ENCODE measurements at regions not wholly inside any gene's neighbourhood (a gene's known extent, or its start where the extent isn't known, plus 50 kb on each side); places are given as distances from the start of the nearest gene placed in this dataset.

DNA sequence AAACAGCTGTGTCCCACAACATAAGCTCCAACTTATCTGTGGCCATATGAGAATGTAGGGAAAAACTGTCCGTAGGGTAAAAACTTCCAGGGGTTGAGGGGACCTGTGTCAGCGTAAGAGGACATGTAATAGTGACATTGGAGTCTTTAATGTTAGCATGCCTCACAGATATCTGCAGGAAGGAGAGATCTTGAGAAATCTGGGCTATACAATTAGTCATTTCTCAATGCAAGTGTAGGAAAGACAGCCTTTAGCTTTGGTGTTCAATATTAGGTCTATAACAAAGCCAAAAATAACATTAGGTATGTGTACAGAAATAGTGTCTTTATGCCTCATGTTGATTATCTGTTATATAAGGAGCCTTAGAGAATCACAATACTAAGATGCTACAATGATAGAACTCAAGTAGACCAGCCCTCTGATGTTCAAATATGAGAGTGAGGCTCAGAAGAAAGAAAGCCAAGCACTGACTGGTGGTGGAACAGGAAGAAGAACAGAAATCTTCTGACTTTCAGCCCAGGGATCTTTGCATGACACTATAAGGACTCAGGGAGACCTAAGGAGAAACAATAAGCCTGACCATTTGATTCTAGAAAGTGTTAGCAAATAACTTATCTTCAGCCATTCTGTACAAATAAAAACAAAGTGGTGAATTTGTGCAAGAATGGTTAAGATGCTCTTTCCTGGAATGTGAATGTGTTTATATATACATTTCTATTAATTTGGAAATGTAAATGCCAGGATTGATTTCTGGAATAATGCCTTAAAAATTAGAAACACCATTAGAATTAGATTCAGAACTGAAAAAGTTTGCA, 152.6 kb downstream of the ZC3H11B start:
- Histone ChIP-seq H3K4me3 (ENCODE audit: low read depth, low read length) (no peak overlapping the region), H3K36me3 (ENCODE audit: control insufficient read depth, insufficient read depth, low read length) (no peaks in the 10 kb centered on the region), H3K27me3 (ENCODE audit: control insufficient read depth, insufficient read depth, low read length) (no peaks in the 10 kb centered on the region)
- ChIA-PET POLR2A (no interaction called here), CTCF (interaction anchor here (0.6 kb wide), 1 partner anchor 23 kb away, joined by 3 read pairs; no protein-coding TSS in a partner anchor)
- no peak for DNase-seq (ENCODE audit: low read depth)
- TF ChIP-seq, protein P1, sequence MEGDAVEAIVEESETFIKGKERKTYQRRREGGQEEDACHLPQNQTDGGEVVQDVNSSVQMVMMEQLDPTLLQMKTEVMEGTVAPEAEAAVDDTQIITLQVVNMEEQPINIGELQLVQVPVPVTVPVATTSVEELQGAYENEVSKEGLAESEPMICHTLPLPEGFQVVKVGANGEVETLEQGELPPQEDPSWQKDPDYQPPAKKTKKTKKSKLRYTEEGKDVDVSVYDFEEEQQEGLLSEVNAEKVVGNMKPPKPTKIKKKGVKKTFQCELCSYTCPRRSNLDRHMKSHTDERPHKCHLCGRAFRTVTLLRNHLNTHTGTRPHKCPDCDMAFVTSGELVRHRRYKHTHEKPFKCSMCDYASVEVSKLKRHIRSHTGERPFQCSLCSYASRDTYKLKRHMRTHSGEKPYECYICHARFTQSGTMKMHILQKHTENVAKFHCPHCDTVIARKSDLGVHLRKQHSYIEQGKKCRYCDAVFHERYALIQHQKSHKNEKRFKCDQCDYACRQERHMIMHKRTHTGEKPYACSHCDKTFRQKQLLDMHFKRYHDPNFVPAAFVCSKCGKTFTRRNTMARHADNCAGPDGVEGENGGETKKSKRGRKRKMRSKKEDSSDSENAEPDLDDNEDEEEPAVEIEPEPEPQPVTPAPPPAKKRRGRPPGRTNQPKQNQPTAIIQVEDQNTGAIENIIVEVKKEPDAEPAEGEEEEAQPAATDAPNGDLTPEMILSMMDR (IDR thresholded peaks at IDR 0.05; ENCODE audit: insufficient read depth, low read depth, low read length), result no peak

DNA sequence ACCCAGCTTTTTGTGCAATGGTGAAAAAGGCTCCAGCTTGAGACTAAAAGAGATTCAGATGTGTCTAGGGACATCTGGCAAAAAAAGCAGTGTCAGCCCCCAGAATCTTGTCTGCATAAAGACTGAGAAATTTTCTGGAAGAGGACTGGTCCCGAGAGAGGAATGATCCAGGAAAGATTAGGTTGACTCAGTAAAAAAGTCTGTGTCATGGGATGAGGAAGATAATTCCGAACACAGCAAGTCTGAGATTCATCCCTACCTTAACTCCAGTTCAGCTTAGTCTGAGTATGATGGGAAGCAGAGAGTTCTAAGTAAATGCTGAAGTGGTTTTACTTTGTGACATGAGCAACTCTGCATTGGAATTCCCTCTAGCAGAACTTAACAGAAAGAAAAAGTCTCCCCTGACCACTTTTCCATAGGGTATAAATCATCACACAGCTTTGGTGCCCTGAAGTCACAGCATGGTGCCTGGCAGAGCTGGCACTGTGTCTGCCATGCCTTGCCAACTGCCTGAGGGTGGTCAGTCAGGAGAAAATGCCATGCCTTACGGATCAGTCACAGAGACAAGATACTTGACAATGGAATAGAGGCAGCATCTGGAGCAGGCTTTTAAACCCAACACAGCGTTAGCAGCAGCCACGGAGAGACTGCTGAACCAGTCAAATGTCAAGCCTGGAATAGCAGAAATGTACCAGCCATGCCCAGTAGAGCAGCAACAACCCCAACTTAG, 153.4 kb downstream of the ZC3H11B start:
- ChIA-PET CTCF (interaction anchor here (0.6 kb wide), 1 partner anchor 22 kb away, joined by 3 read pairs; no protein-coding TSS in a partner anchor), POLR2A (no interaction called here)
- H3K27me3 ChIP-seq (ENCODE audit: control insufficient read depth, insufficient read depth, low read length), result no peaks in the 10 kb centered on the region
- no peaks in the 10 kb centered on the region for H3K36me3 ChIP-seq (ENCODE audit: control insufficient read depth, insufficient read depth, low read length)
- TF ChIP-seq, protein P1 (IDR thresholded peaks at IDR 0.05; ENCODE audit: insufficient read depth, low read depth, low read length), result no peak
- DNase-seq (ENCODE audit: low read depth), result no peak
- no peak overlapping the region for H3K4me3 ChIP-seq (ENCODE audit: low read depth, low read length)

DNA sequence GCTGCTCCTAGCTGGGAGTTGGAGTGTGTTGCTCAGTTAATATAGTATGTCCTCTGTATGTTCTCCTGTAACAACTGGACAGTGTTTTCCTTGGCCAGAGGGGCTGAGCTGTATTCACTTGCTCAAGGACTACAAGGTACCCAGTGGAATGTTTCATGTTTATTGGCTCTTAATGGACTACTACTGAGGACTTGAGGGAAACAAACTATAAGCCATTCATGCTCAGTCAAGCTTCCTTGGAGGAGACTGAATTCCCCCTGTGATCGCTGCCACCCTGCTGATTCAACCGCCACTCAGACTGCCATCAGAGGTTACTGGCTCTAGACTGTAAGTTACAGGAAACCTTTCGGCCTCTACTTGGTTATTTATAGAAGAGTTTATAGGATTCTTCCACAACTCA, 166.6 kb downstream of the ZC3H11B start:
- H3K36me3 ChIP-seq (ENCODE audit: control insufficient read depth, insufficient read depth, low read length), result no peaks in the 10 kb centered on the region
- ChIA-PET POLR2A (no interaction called here), CTCF (no interaction called here)
- TF ChIP-seq, protein P1 (IDR thresholded peaks at IDR 0.05; ENCODE audit: insufficient read depth, low read depth, low read length), result no peak
- no peak for DNase-seq (ENCODE audit: low read depth)
- H3K4me3 ChIP-seq (ENCODE audit: low read depth, low read length), result no peak overlapping the region
- no peaks in the 10 kb centered on the region for H3K27me3 ChIP-seq (ENCODE audit: control insufficient read depth, insufficient read depth, low read length)

DNA sequence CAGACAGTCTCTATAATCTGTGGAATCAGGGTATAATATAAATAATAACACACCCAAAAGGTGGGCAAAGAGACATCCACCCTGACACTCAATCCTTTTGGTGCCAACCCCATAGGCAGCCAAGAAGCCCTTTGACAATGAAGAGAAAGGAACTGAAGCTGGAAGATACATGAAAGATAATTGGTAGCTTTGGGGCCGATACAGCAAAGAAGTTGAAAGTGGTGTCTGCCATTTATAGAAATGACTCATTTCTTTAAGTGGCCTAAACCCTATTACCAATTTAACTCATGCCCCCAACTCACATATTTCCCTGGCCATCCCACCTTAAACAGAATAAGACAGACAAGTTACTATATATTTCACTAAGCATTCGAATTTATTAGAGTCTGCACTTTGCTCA, 167.0 kb downstream of the ZC3H11B start:
- no peaks in the 10 kb centered on the region for H3K27me3 ChIP-seq (ENCODE audit: control insufficient read depth, insufficient read depth, low read length)
- H3K36me3 ChIP-seq (ENCODE audit: control insufficient read depth, insufficient read depth, low read length), result no peaks in the 10 kb centered on the region
- no peak overlapping the region for H3K4me3 ChIP-seq (ENCODE audit: low read depth, low read length)
- DNase-seq (ENCODE audit: low read depth), result no peak
- TF ChIP-seq, protein P1 (IDR thresholded peaks at IDR 0.05; ENCODE audit: insufficient read depth, low read depth, low read length), result no peak
- ChIA-PET CTCF (no interaction called here), POLR2A (no interaction called here)

- Histone ChIP-seq H3K27me3 (ENCODE audit: control insufficient read depth, insufficient read depth, low read length) (no peaks in the 10 kb centered on the region), H3K4me3 (ENCODE audit: low read depth, low read length) (no peak overlapping the region), H3K36me3 (ENCODE audit: control insufficient read depth, insufficient read depth, low read length) (no peaks in the 10 kb centered on the region)
- TF ChIP-seq, protein P1 (IDR thresholded peaks at IDR 0.05; ENCODE audit: insufficient read depth, low read depth, low read length), result no peak
- POLR2A ChIA-PET, result no interaction called here
- CTCF ChIA-PET, result no interaction called here
- DNase-seq (ENCODE audit: low read depth), result no peak
Observed at GRCh38 chr1:219444474-219444873, 168.4 kb downstream of the ZC3H11B start.

Data from BJ (cell line).